Ovary (tissue), 3 donors: ENCODE measurements at regions not wholly inside any gene's neighbourhood (a gene's known extent, or its start where the extent isn't known, plus 50 kb on each side); places are given as distances from the start of the nearest gene placed in this dataset.

Source experiments
- CTCF ChIP-seq, 3 donors: fragments of 450-650 bp in 2 of 3; fragments of 200-600 bp in 1 of 3; IDR thresholded peaks; one replicate each; pipeline versions ENCODE4 v1.5.1 to v1.8.0; 2016 to 2022; ENCODE audit warnings: antibody characterized with exemption in 3 of 3, mild to moderate bottlenecking in 1 of 3
- POLR2A ChIP-seq: fragments of 450-650 bp; IDR thresholded peaks from one replicate; pipeline ENCODE4 v1.6.1; 2017; ENCODE audit warnings: antibody characterized with exemption, mild to moderate bottlenecking, moderate library complexity
- donor health status: DM: no; HTN: no; CAD: no.

GRCh38 chr12:84632556-84632955 lies 280.0 kb downstream of the SLC6A15 start:
- TF ChIP-seq CTCF (IDR thresholded peaks at IDR 0.05) (no peak), POLR2A (no peak)
